ENCODE measurements at regions not wholly inside any gene's neighbourhood (a gene's known extent, or its start where the extent isn't known, plus 50 kb on each side); places are given as distances from the start of the nearest gene placed in this dataset.
"Not testable (repeated sequence)": the region's sequence is repeated elsewhere in the genome, so short reads cannot be mapped to it uniquely, and the experiment has no call there.

DNA sequence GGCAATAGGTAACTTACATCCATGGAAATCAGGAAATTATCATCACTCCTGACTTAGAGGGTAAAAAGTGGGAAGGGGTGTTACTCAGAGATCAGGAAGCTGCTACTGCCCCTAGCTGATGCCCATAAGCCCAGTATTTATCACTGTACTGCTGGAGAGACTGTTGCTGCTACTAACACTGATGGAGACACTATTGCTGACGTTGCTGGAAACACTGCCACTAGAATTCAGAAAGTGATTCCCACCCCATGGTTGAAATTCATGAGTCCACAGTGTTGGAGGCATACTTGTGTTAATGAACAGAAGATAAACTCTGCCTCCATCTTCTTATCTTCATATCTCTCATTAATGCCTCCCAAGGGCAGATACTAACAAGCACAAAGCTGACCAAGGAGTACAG, 97.6 kb downstream of the MTX3 start:
- Histone ChIP-seq H3K9me3 (ENCODE audit: low read length) (no peaks in the 10 kb centered on the region), H3K27ac (ENCODE audit: low read length) (no peak overlapping the region), H3K4me1 (ENCODE audit: low read length) (no peaks in the 10 kb centered on the region), H3K9ac (ENCODE audit: low read length) (no peak overlapping the region), H3K4me2 (ENCODE audit: low read depth, low read length, poor library complexity, severe bottlenecking) (no peak overlapping the region), H3K79me2 (ENCODE audit: low read length) (no peaks in the 10 kb centered on the region), H3K27me3 (ENCODE audit: low read length) (no peaks in the 10 kb centered on the region), H2AFZ (ENCODE audit: low read length) (no peak overlapping the region), H3K36me3 (ENCODE audit: insufficient read depth, low read length) (no peaks in the 10 kb centered on the region), H3K4me3 (ENCODE audit: low read length) (no peak overlapping the region), H3K9me2 (replicated peaks; ENCODE audit: insufficient read depth, low read length) (no peaks in the 10 kb centered on the region), H4K20me1 (ENCODE audit: insufficient read depth, low read depth, low read length) (no peaks in the 10 kb centered on the region)
- DNase-seq, result no peak

DNA sequence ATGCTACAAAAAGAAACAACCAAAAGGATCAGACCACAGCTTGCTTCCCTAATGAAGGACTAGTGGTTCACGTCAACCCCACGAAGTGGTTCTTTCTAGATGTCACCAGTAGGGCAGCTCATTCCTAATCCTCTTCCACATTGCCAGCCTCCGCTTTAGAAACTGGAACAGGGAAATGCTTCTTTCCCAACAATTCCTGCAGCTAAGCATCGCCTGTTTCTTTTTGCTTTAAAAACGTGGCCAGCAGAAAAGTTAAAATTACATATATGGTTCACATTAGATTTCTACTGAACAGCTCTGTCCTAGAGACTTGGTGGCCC, 100.2 kb downstream of the MTX3 start:
- Histone ChIP-seq H2AFZ (ENCODE audit: low read length) (no peak overlapping the region), H3K4me2 (ENCODE audit: low read depth, low read length, poor library complexity, severe bottlenecking) (no peak overlapping the region), H3K9me3 (ENCODE audit: low read length) (no peaks in the 10 kb centered on the region), H3K79me2 (ENCODE audit: low read length) (no peaks in the 10 kb centered on the region), H3K4me1 (ENCODE audit: low read length) (no peaks in the 10 kb centered on the region), H4K20me1 (ENCODE audit: insufficient read depth, low read depth, low read length) (no peaks in the 10 kb centered on the region), H3K9me2 (replicated peaks; ENCODE audit: insufficient read depth, low read length) (no peaks in the 10 kb centered on the region), H3K4me3 (ENCODE audit: low read length) (no peak overlapping the region), H3K9ac (ENCODE audit: low read length) (no peak overlapping the region), H3K27ac (ENCODE audit: low read length) (no peak overlapping the region), H3K36me3 (ENCODE audit: insufficient read depth, low read length) (no peaks in the 10 kb centered on the region), H3K27me3 (ENCODE audit: low read length) (no peaks in the 10 kb centered on the region)
- DNase-seq, result no peak

DNA sequence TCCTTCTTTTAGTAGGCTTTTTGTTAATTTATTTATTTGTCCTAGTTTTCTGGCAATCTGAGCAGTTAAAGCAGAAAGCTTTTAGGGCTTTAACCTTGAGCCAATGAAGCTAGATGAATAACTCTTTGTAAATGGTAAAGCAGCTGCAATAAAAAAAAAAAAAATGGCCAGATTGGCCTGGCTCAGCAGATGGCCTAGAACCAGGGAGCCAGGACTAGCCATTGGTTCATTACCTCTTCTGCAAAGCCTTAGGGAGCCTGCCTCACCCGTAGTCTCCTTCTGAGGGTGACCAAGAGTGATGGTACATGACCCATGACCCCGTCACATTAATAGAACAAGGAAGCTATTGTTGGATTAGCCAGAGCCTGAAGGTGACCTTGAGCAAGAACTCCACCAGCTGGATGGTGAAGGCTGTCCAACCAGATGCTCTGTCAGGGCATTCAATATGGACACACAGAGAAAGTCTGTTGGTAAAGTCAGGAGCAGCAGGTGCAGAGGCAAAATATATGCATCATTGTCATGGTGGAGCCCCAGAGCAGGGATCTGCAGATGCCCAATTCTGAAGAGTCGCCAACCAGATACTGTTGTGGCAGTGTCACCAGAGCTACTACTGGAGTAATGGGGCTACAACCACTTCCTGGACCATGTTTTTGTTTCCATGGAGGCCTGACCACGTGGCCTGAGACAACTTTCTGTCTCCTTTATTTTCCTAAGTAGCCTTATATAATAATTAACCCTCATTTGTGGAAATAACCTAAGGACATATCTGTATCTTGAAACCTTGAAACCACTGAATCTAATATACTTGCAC, 100.7 kb downstream of the MTX3 start:
- DNase-seq, result no peak
- Histone ChIP-seq H3K9me2 (replicated peaks; ENCODE audit: insufficient read depth, low read length) (no peaks in the 10 kb centered on the region), H3K4me2 (ENCODE audit: low read depth, low read length, poor library complexity, severe bottlenecking) (no peak overlapping the region), H3K4me1 (ENCODE audit: low read length) (no peaks in the 10 kb centered on the region), H3K79me2 (ENCODE audit: low read length) (no peaks in the 10 kb centered on the region), H3K36me3 (ENCODE audit: insufficient read depth, low read length) (no peaks in the 10 kb centered on the region), H3K9me3 (ENCODE audit: low read length) (no peaks in the 10 kb centered on the region), H3K9ac (ENCODE audit: low read length) (no peak overlapping the region), H2AFZ (ENCODE audit: low read length) (no peak overlapping the region), H3K4me3 (ENCODE audit: low read length) (no peak overlapping the region), H3K27me3 (ENCODE audit: low read length) (no peaks in the 10 kb centered on the region), H3K27ac (ENCODE audit: low read length) (no peak overlapping the region), H4K20me1 (ENCODE audit: insufficient read depth, low read depth, low read length) (no peaks in the 10 kb centered on the region)

DNA sequence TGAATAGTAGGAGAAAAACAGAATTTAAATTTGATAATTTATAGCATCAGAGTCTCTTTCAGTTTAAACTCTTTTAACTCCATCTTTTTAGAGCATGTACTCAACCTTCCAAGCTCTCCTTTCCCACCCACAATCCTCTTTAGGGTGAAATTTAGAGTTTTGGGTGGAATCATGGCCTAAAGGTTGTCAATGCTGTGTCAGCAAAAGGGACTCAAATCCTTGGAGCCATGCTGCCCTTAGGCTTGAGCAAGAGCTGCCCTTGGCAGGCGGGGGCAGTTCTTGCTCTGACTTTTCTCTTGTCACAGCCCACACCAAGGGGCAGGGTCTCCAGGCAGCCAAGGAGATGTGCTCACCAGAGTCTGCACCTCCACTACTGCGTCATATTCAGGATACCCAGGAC, 102.4 kb downstream of the MTX3 start:
- no peaks in the 10 kb centered on the region for H4K20me1 ChIP-seq (ENCODE audit: insufficient read depth, low read depth, low read length)
- H3K9me2 ChIP-seq (replicated peaks; ENCODE audit: insufficient read depth, low read length), result no peaks in the 10 kb centered on the region
- H3K4me1 ChIP-seq (ENCODE audit: low read length), result no peaks in the 10 kb centered on the region

DNA sequence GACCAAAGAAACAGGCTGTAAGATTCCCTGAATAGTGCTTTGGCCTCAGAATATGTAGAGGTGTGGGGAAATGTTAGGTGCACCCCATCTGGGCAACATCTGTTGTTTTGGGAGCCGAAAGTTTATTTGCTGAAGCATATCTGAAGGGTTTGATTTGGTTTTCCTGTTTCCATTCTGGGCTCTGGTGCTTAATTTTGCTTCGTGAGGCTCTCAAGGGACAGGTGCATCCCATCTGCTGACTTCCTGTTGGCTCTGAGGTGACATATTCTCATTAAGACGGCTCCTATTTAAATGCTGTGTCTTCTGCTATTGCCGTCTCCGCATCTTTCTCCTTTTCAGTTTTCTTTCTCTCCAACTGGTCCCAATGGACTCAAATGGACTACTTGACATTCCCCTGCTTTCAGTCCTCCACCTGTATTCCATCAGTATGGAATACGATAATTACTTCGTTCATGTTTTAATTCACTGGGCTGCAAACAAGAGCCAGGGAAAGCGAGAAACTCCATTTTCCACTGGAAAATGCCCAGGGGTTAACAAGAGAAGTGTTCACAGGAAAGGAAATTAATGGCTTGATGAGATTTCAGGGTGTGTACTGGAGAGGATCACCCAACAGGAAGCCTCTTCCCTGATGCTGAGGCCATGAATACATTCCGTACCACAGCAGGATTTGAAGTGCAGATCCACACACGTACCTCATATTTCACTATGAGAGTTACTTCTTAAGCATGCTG, 104.0 kb downstream of the MTX3 start:
- H3K4me1 ChIP-seq (ENCODE audit: low read length), result no peaks in the 10 kb centered on the region
- no peaks in the 10 kb centered on the region for H3K27me3 ChIP-seq (ENCODE audit: low read length)
- H3K79me2 ChIP-seq (ENCODE audit: low read length), result no peaks in the 10 kb centered on the region
- no peaks in the 10 kb centered on the region for H3K9me3 ChIP-seq (ENCODE audit: low read length)
- no peak overlapping the region for H3K4me2 ChIP-seq (ENCODE audit: low read depth, low read length, poor library complexity, severe bottlenecking)
- no peak overlapping the region for H3K4me3 ChIP-seq (ENCODE audit: low read length)
- no peaks in the 10 kb centered on the region for H4K20me1 ChIP-seq (ENCODE audit: insufficient read depth, low read depth, low read length)
- no peak overlapping the region for H2AFZ ChIP-seq (ENCODE audit: low read length)
- H3K9me2 ChIP-seq (replicated peaks; ENCODE audit: insufficient read depth, low read length), result no peaks in the 10 kb centered on the region
- no peak overlapping the region for H3K9ac ChIP-seq (ENCODE audit: low read length)
- no peak for DNase-seq
- H3K27ac ChIP-seq (ENCODE audit: low read length), result no peak overlapping the region
- no peaks in the 10 kb centered on the region for H3K36me3 ChIP-seq (ENCODE audit: insufficient read depth, low read length)

More for the DNA sequence above, 102.4 kb downstream of the MTX3 start:
- Histone ChIP-seq H3K4me2 (ENCODE audit: low read depth, low read length, poor library complexity, severe bottlenecking) (no peak overlapping the region), H3K36me3 (ENCODE audit: insufficient read depth, low read length) (no peaks in the 10 kb centered on the region), H3K27ac (ENCODE audit: low read length) (no peak overlapping the region), H3K27me3 (ENCODE audit: low read length) (no peaks in the 10 kb centered on the region), H2AFZ (ENCODE audit: low read length) (no peak overlapping the region), H3K9ac (ENCODE audit: low read length) (no peak overlapping the region), H3K4me3 (ENCODE audit: low read length) (no peak overlapping the region), H3K79me2 (ENCODE audit: low read length) (no peaks in the 10 kb centered on the region), H3K9me3 (ENCODE audit: low read length) (no peaks in the 10 kb centered on the region)
- no peak for DNase-seq

DNA sequence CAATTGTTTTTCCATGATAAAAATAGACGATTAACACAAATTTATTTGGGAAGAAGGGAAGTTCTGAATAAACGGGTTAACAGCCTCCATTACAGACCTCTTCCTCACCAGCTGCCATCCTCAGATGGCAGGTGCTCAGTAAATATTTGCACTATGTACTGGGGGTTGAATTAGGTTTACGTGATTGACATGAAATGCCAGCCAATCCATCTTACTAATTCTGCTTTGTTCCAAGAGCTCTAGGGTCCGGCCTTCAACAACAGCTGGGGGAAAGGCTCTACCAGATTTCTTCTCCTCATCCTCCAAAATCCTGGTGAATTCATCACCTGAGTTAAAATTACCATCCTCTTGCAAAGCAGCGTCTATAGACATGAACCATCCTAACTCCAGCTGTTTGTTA, 104.6 kb downstream of the MTX3 start:
- no peaks in the 10 kb centered on the region for H3K79me2 ChIP-seq (ENCODE audit: low read length)
- no peak overlapping the region for H3K27ac ChIP-seq (ENCODE audit: low read length)
- H3K9me3 ChIP-seq (ENCODE audit: low read length), result no peaks in the 10 kb centered on the region
- H3K36me3 ChIP-seq (ENCODE audit: insufficient read depth, low read length), result no peaks in the 10 kb centered on the region
- no peak overlapping the region for H3K4me3 ChIP-seq (ENCODE audit: low read length)
- no peaks in the 10 kb centered on the region for H4K20me1 ChIP-seq (ENCODE audit: insufficient read depth, low read depth, low read length)
- no peaks in the 10 kb centered on the region for H3K9me2 ChIP-seq (replicated peaks; ENCODE audit: insufficient read depth, low read length)
- no peaks in the 10 kb centered on the region for H3K4me1 ChIP-seq (ENCODE audit: low read length)
- no peak overlapping the region for H3K9ac ChIP-seq (ENCODE audit: low read length)
- no peaks in the 10 kb centered on the region for H3K27me3 ChIP-seq (ENCODE audit: low read length)
- no peak for DNase-seq
- no peak overlapping the region for H3K4me2 ChIP-seq (ENCODE audit: low read depth, low read length, poor library complexity, severe bottlenecking)
- no peak overlapping the region for H2AFZ ChIP-seq (ENCODE audit: low read length)

DNA sequence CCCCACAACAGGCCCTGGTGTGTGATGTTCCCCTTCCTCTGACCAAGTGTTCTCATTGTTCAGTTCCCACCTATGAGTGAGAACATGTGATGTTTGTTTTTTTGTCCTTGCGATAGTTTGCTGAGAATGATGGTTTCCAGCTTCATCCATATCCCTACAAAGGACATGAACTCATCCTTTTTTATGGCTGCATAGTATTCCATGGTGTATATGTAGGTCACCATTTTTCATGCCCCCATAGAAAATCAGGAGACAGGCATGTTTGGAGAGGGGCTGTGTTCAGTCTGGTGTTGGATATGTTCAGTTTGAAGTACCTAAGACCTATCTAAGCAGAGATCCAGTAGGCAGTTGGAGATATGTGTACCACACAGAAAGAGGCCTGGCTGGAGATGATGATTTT, 111.2 kb downstream of the MTX3 start:
- not testable (repeated sequence) for H4K20me1 ChIP-seq (ENCODE audit: insufficient read depth, low read depth, low read length); H3K4me2 ChIP-seq (ENCODE audit: low read depth, low read length, poor library complexity, severe bottlenecking); H3K36me3 ChIP-seq (ENCODE audit: insufficient read depth, low read length); H3K9ac ChIP-seq (ENCODE audit: low read length); H3K4me1 ChIP-seq (ENCODE audit: low read length); DNase-seq; H2AFZ ChIP-seq (ENCODE audit: low read length); H3K4me3 ChIP-seq (ENCODE audit: low read length); H3K9me2 ChIP-seq (replicated peaks; ENCODE audit: insufficient read depth, low read length); H3K9me3 ChIP-seq (ENCODE audit: low read length); H3K79me2 ChIP-seq (ENCODE audit: low read length); H3K27ac ChIP-seq (ENCODE audit: low read length); H3K27me3 ChIP-seq (ENCODE audit: low read length)

DNA sequence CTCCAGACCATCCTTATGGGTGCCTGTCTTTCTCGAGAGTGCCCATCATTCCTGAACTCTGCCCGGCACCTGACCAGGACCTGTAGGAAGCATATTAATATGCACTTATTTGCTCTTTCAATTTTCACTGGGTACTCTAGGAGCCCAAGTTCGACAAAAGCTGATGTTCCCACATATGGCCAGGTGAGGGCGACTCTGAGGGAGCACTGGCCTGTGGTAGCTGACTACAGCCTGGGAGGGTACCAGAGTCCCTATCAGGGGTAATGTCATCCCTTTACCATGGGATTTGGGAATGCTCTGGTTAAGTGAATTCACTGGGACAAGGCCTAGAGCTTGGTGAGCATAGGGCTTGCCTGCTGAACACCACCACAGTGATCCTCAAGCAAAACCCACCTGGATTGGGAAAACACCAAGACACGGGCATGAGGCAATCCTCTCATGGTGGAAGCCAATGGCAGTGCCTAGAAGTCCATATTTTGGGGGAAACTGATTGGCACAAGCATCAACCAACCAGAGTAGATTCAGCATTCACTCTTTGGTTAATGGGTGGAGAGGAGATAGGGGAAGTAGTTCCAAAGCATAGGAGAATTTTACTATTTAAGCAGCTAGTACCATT, 112.2 kb downstream of the MTX3 start:
- H3K36me3 ChIP-seq (ENCODE audit: insufficient read depth, low read length), result no peaks in the 10 kb centered on the region
- no peak overlapping the region for H3K9ac ChIP-seq (ENCODE audit: low read length)
- H3K4me2 ChIP-seq (ENCODE audit: low read depth, low read length, poor library complexity, severe bottlenecking), result no peak overlapping the region
- H3K27ac ChIP-seq (ENCODE audit: low read length), result no peak overlapping the region
- H4K20me1 ChIP-seq (ENCODE audit: insufficient read depth, low read depth, low read length), result no peaks in the 10 kb centered on the region
- no peaks in the 10 kb centered on the region for H3K9me2 ChIP-seq (replicated peaks; ENCODE audit: insufficient read depth, low read length)
- H3K4me1 ChIP-seq (ENCODE audit: low read length), result no peaks in the 10 kb centered on the region
- peak; percentile 79 for DNase-seq
- H3K9me3 ChIP-seq (ENCODE audit: low read length), result no peaks in the 10 kb centered on the region
- H2AFZ ChIP-seq (ENCODE audit: low read length), result no peak overlapping the region
- H3K79me2 ChIP-seq (ENCODE audit: low read length), result no peaks in the 10 kb centered on the region
- H3K4me3 ChIP-seq (ENCODE audit: low read length), result no peak overlapping the region
- H3K27me3 ChIP-seq (ENCODE audit: low read length), result no peaks in the 10 kb centered on the region
